IPS-NIHi7 (cell line): ENCODE measurements at regions not wholly inside any gene's neighbourhood (a gene's known extent, or its start where the extent isn't known, plus 50 kb on each side); places are given as distances from the start of the nearest gene placed in this dataset.
"Not testable (repeated sequence)": the region's sequence is repeated elsewhere in the genome, so short reads cannot be mapped to it uniquely, and the experiment has no call there.

Source experiments
- DNase-seq: peaks from one replicate; pipeline ENCODE4 v3.0.0; 2012; ENCODE audit warnings: mixed read lengths; ENCODE audit errors: extremely low spot score

- peak; percentile 21 for DNase-seq
These were observed 50.0 kb upstream of the ACYP2 start for GRCh38 chr2:54065411-54065810.

GRCh38 chr2:54063967-54064535, 51.4 kb upstream of the ACYP2 start:
- no peak for DNase-seq

- DNase-seq: no peak
These were observed 53.0 kb upstream of the ACYP2 start for GRCh38 chr2:54062401-54062800.

GRCh38 chr2:54061272-54061671, 54.1 kb upstream of the ACYP2 start:
- no peak for DNase-seq

- no peak for DNase-seq
These were observed 55.4 kb upstream of the ACYP2 start for GRCh38 chr2:54059986-54060385.

GRCh38 chr2:54059504-54059903, 55.9 kb upstream of the ACYP2 start:
- no peak for DNase-seq

GRCh38 chr2:54058449-54058848, 57.0 kb upstream of the ACYP2 start:
- no peak for DNase-seq

- DNase-seq: no peak
These were observed 60.6 kb upstream of the ACYP2 start for GRCh38 chr2:54054774-54055173.

- no peak for DNase-seq
These were observed 61.1 kb upstream of the ACYP2 start for GRCh38 chr2:54054271-54054670.

GRCh38 chr2:54053830-54054229, 61.6 kb upstream of the ACYP2 start:
- no peak for DNase-seq

- peak; percentile 40 for DNase-seq
These were observed 62.3 kb upstream of the ACYP2 start for GRCh38 chr2:54052825-54053718.

- no peak for DNase-seq
These were observed 65.0 kb upstream of the ACYP2 start for GRCh38 chr2:54050445-54050844.

GRCh38 chr2:54049365-54049764, 66.0 kb upstream of the ACYP2 start:
- DNase-seq: no peak

GRCh38 chr2:54048896-54049295, 66.5 kb upstream of the ACYP2 start:
- DNase-seq: not testable (repeated sequence)

- no peak for DNase-seq
These were observed 67.2 kb upstream of the ACYP2 start for GRCh38 chr2:54048117-54048785.

- no peak for DNase-seq
These were observed 67.8 kb upstream of the ACYP2 start for GRCh38 chr2:54047658-54048057.

- DNase-seq: no peak
These were observed 68.3 kb upstream of the ACYP2 start for GRCh38 chr2:54047091-54047490.

GRCh38 chr2:54042897-54043620, 72.3 kb upstream of the PSME4 start:
- no peak for DNase-seq

- DNase-seq: no peak
These were observed 71.5 kb upstream of the PSME4 start for GRCh38 chr2:54042341-54042740.

GRCh38 chr2:54041135-54041534, 70.3 kb upstream of the PSME4 start:
- no peak for DNase-seq

- no peak for DNase-seq
These were observed 69.9 kb upstream of the PSME4 start for GRCh38 chr2:54040685-54041084.

GRCh38 chr2:54040250-54040649, 69.5 kb upstream of the PSME4 start:
- no peak for DNase-seq
